Activated CD4-positive, alpha-beta memory T cell treated with anti-CD3 and anti-CD28 coated beads, Interleukin-2, amount 10 ng/mL, durations not matched to agents 7 days and 5 days (primary cell): ENCODE measurements at regions not wholly inside any gene's neighbourhood (a gene's known extent, or its start where the extent isn't known, plus 50 kb on each side); places are given as distances from the start of the nearest gene placed in this dataset.

ENCODE experiments used
- CTCF ChIA-PET: fragments of 350-600 bp; sonication (Branson Sonifier 250); formaldehyde crosslinking; loops from one replicate; lab custom pipeline; 2021; ENCODE audit warnings: antibody characterized with exemption, inconsistent platforms; lab: Charles Lee
- POLR2A ChIA-PET: fragments of 350-600 bp; sonication (Branson Sonifier 250); formaldehyde crosslinking; loops from one replicate; lab custom pipeline; 2021; ENCODE audit warnings: antibody characterized with exemption; lab: Charles Lee
- DNase-seq: peaks from one replicate; pipeline ENCODE4 v3.0.0-alpha.2; 2020
- H3K27ac Mint-ChIP-seq: one replicate; pipeline ENCODE4 v1.8.0; 2021; ENCODE audit warnings: mild to moderate bottlenecking, mixed read lengths
- H3K27me3 Mint-ChIP-seq: one replicate; pipeline ENCODE4 v1.8.0; 2021; ENCODE audit warnings: mixed read lengths
- H3K36me3 Mint-ChIP-seq: one replicate; pipeline ENCODE4 v1.8.0; 2021; ENCODE audit warnings: low read depth, mixed read lengths
- H3K4me1 Mint-ChIP-seq: one replicate; pipeline ENCODE4 v1.8.0; 2021; ENCODE audit warnings: mixed read lengths
- H3K4me3 Mint-ChIP-seq: one replicate; pipeline ENCODE4 v1.8.0; 2021; ENCODE audit warnings: mild to moderate bottlenecking, mixed read lengths
- H3K9me3 Mint-ChIP-seq: one replicate; pipeline ENCODE4 v1.8.0; 2021; ENCODE audit warnings: mixed read lengths

- H3K9me3 Mint-ChIP-seq = no peaks in the 10 kb centered on the region
- H3K4me1 Mint-ChIP-seq = no peaks in the 10 kb centered on the region
- no peaks in the 10 kb centered on the region for H3K36me3 Mint-ChIP-seq
- H3K27me3 Mint-ChIP-seq = no peaks in the 10 kb centered on the region
- no peak overlapping the region for H3K27ac Mint-ChIP-seq
- no peak for DNase-seq
- ChIA-PET CTCF (no interaction called here), POLR2A (no interaction called here)
- no peak overlapping the region for H3K4me3 Mint-ChIP-seq
Measured at GRCh38 chr20:57938158-57939108, 228.6 kb upstream of the PMEPA1 start.

- Mint-ChIP-seq H3K4me3 (no peak overlapping the region), H3K27ac (no peak overlapping the region), H3K27me3 (no peaks in the 10 kb centered on the region), H3K4me1 (no peaks in the 10 kb centered on the region), H3K36me3 (no peaks in the 10 kb centered on the region), H3K9me3 (no peaks in the 10 kb centered on the region)
- DNase-seq = no peak
- CTCF ChIA-PET = no interaction called here
- POLR2A ChIA-PET = no interaction called here
Measured at GRCh38 chr20:57936636-57937385, 227.0 kb upstream of the PMEPA1 start.

- Mint-ChIP-seq H3K27ac (no peak overlapping the region), H3K4me3 (no peak overlapping the region), H3K9me3 (no peaks in the 10 kb centered on the region), H3K4me1 (no peaks in the 10 kb centered on the region), H3K36me3 (no peaks in the 10 kb centered on the region), H3K27me3 (no peaks in the 10 kb centered on the region)
- ChIA-PET CTCF (no interaction called here), POLR2A (no interaction called here)
- DNase-seq = no peak
Measured at GRCh38 chr20:57934913-57935312, 225.1 kb upstream of the PMEPA1 start.

GRCh38 chr20:57934007-57934805, 224.4 kb upstream of the PMEPA1 start:
- Mint-ChIP-seq H3K9me3 (no peaks in the 10 kb centered on the region), H3K27ac (no peak overlapping the region), H3K36me3 (no peaks in the 10 kb centered on the region), H3K4me1 (no peaks in the 10 kb centered on the region), H3K27me3 (peaks cover 5% of the 10 kb centered on the region), H3K4me3 (no peak overlapping the region)
- ChIA-PET CTCF (no interaction called here), POLR2A (no interaction called here)
- no peak for DNase-seq

GRCh38 chr20:57932227-57932864, 222.5 kb upstream of the PMEPA1 start:
- peaks cover 5% of the 10 kb centered on the region for H3K27me3 Mint-ChIP-seq
- H3K9me3 Mint-ChIP-seq = no peaks in the 10 kb centered on the region
- ChIA-PET CTCF (no interaction called here), POLR2A (no interaction called here)
- H3K4me1 Mint-ChIP-seq = no peaks in the 10 kb centered on the region
- H3K27ac Mint-ChIP-seq = no peak overlapping the region
- no peaks in the 10 kb centered on the region for H3K36me3 Mint-ChIP-seq
- no peak for DNase-seq
- H3K4me3 Mint-ChIP-seq = no peak overlapping the region

GRCh38 chr20:57930351-57930750, 220.5 kb upstream of the PMEPA1 start:
- ChIA-PET CTCF (no interaction called here), POLR2A (no interaction called here)
- no peak for DNase-seq
- H3K27ac Mint-ChIP-seq = no peak overlapping the region
- peaks cover 5% of the 10 kb centered on the region for H3K27me3 Mint-ChIP-seq
- no peak overlapping the region for H3K4me3 Mint-ChIP-seq
- H3K36me3 Mint-ChIP-seq = no peaks in the 10 kb centered on the region
- peaks cover 9% of the 10 kb centered on the region for H3K9me3 Mint-ChIP-seq
- no peaks in the 10 kb centered on the region for H3K4me1 Mint-ChIP-seq

- no peak overlapping the region for H3K27ac Mint-ChIP-seq
- H3K27me3 Mint-ChIP-seq = peaks cover 5% of the 10 kb centered on the region
- peaks cover 9% of the 10 kb centered on the region for H3K9me3 Mint-ChIP-seq
- ChIA-PET POLR2A (no interaction called here), CTCF (no interaction called here)
- no peak overlapping the region for H3K4me3 Mint-ChIP-seq
- DNase-seq = no peak
- H3K4me1 Mint-ChIP-seq = no peaks in the 10 kb centered on the region
- no peaks in the 10 kb centered on the region for H3K36me3 Mint-ChIP-seq
Measured at GRCh38 chr20:57928181-57928967, 218.6 kb upstream of the PMEPA1 start.

- POLR2A ChIA-PET = no interaction called here
Measured at GRCh38 chr20:57927376-57927775, 217.6 kb upstream of the PMEPA1 start.

GRCh38 chr20:57922706-57923105, 212.9 kb upstream of the PMEPA1 start:
- ChIA-PET CTCF (no interaction called here), POLR2A (no interaction called here)
- Mint-ChIP-seq H3K36me3 (no peaks in the 10 kb centered on the region), H3K27ac (no peak overlapping the region), H3K9me3 (peaks cover 9% of the 10 kb centered on the region), H3K27me3 (no peaks in the 10 kb centered on the region), H3K4me1 (no peaks in the 10 kb centered on the region), H3K4me3 (no peak overlapping the region)
- DNase-seq = no peak

More at GRCh38 chr20:57927376-57927775, 217.6 kb upstream of the PMEPA1 start:
- Mint-ChIP-seq H3K4me3 (no peak overlapping the region), H3K4me1 (no peaks in the 10 kb centered on the region), H3K36me3 (no peaks in the 10 kb centered on the region), H3K9me3 (peaks cover 9% of the 10 kb centered on the region), H3K27me3 (peaks cover 5% of the 10 kb centered on the region), H3K27ac (no peak overlapping the region)
- CTCF ChIA-PET = no interaction called here
- DNase-seq = no peak

GRCh38 chr20:57922083-57922482, 212.3 kb upstream of the PMEPA1 start:
- ChIA-PET CTCF (no interaction called here), POLR2A (no interaction called here)
- Mint-ChIP-seq H3K9me3 (peaks cover 9% of the 10 kb centered on the region), H3K27me3 (no peaks in the 10 kb centered on the region), H3K4me3 (no peak overlapping the region), H3K27ac (no peak overlapping the region), H3K36me3 (no peaks in the 10 kb centered on the region), H3K4me1 (no peaks in the 10 kb centered on the region)
- DNase-seq = no peak

- Mint-ChIP-seq H3K27ac (no peak overlapping the region), H3K36me3 (no peaks in the 10 kb centered on the region), H3K27me3 (no peaks in the 10 kb centered on the region), H3K9me3 (peaks cover 8% of the 10 kb centered on the region), H3K4me1 (no peaks in the 10 kb centered on the region), H3K4me3 (no peak overlapping the region)
- no peak for DNase-seq
- ChIA-PET CTCF (no interaction called here), POLR2A (no interaction called here)
Measured at GRCh38 chr20:57921676-57922075, 211.9 kb upstream of the PMEPA1 start.

GRCh38 chr20:57920971-57921370, 211.2 kb upstream of the PMEPA1 start:
- ChIA-PET POLR2A (no interaction called here), CTCF (no interaction called here)
- Mint-ChIP-seq H3K4me1 (no peaks in the 10 kb centered on the region), H3K27ac (no peak overlapping the region), H3K36me3 (no peaks in the 10 kb centered on the region), H3K4me3 (no peak overlapping the region), H3K9me3 (peaks cover 3% of the 10 kb centered on the region), H3K27me3 (no peaks in the 10 kb centered on the region)
- no peak for DNase-seq
